ENCODE measurements at regions not wholly inside any gene's neighbourhood (a gene's known extent, or its start where the extent isn't known, plus 50 kb on each side); places are given as distances from the start of the nearest gene placed in this dataset.

DNA sequence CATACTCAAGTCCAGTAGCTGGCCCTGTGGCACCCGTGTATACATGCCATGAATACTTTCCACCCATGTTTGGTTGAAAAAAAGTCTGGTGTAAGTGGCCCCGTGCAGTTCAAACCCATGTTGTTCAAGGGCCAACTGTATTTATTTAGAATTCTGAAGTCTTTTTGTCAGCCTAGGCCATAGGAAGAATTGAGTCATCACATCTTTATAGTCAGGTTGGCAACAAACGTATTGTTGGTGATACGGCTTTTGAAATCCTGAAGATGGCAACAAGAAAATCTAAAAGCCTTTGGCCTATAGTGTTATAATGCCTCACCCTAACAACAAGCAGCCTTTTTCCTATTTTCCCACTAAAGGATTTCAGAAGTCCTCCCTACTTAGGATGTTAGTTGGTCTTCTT lies 363.6 kb downstream of the PLPP3 start:
- no peak for TF ChIP-seq ATF3 (CRISPR knock-in tag; IDR thresholded peaks at IDR 0.05)
- no peak for TF ChIP-seq CEBPB (IDR thresholded peaks at IDR 0.05; ENCODE audit: borderline replicate concordance, low read depth, low read length)
- no peak for TF ChIP-seq NFE2L1 (CRISPR knock-in tag; IDR thresholded peaks at IDR 0.05; ENCODE audit: borderline replicate concordance)
- TF ChIP-seq, protein P1, sequence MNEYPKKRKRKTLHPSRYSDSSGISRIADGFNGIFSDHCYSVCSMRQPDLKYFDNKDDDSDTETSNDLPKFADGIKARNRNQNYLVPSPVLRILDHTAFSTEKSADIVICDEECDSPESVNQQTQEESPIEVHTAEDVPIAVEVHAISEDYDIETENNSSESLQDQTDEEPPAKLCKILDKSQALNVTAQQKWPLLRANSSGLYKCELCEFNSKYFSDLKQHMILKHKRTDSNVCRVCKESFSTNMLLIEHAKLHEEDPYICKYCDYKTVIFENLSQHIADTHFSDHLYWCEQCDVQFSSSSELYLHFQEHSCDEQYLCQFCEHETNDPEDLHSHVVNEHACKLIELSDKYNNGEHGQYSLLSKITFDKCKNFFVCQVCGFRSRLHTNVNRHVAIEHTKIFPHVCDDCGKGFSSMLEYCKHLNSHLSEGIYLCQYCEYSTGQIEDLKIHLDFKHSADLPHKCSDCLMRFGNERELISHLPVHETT (CRISPR knock-in tag; conservative IDR thresholded peaks at IDR 0.05) = no peak
- no peak for TF ChIP-seq SMAD1 (CRISPR knock-in tag; IDR thresholded peaks at IDR 0.05; ENCODE audit: borderline replicate concordance, low read depth)
- TF ChIP-seq ZBTB33 (CRISPR knock-in tag; IDR thresholded peaks at IDR 0.05) = no peak
